KMS-11 (cell line): ENCODE measurements at regions not wholly inside any gene's neighbourhood (a gene's known extent, or its start where the extent isn't known, plus 50 kb on each side); places are given as distances from the start of the nearest gene placed in this dataset.

Source experiments
- H2AFZ ChIP-seq: fragments of 200-600 bp; sonication (generic); 2 replicates; pipeline ENCODE4 v1.6.1; 2016; ENCODE audit warnings: antibody characterized with exemption, mixed run types, low read depth
- H3K27ac ChIP-seq: fragments of 200-600 bp; sonication (generic); 2 replicates; pipeline ENCODE4 v1.6.1; 2016; ENCODE audit warnings: mild to moderate bottlenecking, mixed run types
- H3K27me3 ChIP-seq: fragments of 200-600 bp; sonication (generic); 2 replicates; pipeline ENCODE4 v1.6.1; 2017; ENCODE audit warnings: mild to moderate bottlenecking, low read depth, mixed run types, moderate library complexity; ENCODE audit not compliant: insufficient read depth
- H3K36me3 ChIP-seq: fragments of 200-600 bp; sonication (generic); 2 replicates; pipeline ENCODE4 v1.6.1; 2017; ENCODE audit warnings: mild to moderate bottlenecking, mixed run types; ENCODE audit not compliant: insufficient read depth
- H3K4me1 ChIP-seq: fragments of 200-600 bp; sonication (generic); 2 replicates; pipeline ENCODE4 v1.6.1; 2016; ENCODE audit warnings: mild to moderate bottlenecking, low read depth, mixed run types; ENCODE audit not compliant: poor library complexity, severe bottlenecking
- H3K4me2 ChIP-seq: fragments of 200-600 bp; sonication (generic); 2 replicates; pipeline ENCODE4 v1.7.0; 2016; ENCODE audit warnings: mild to moderate bottlenecking, mixed run types
- H3K4me3 ChIP-seq: fragments of 200-600 bp; sonication (generic); IDR thresholded peaks from 2 replicates; pipeline ENCODE4 v1.6.1; 2017; ENCODE audit warnings: low read depth, low read length, mixed read lengths; ENCODE audit not compliant: insufficient read depth
- H3K79me2 ChIP-seq: fragments of 200-600 bp; sonication (generic); 2 replicates; pipeline ENCODE4 v1.6.1; 2016; ENCODE audit warnings: low read depth, mixed run types; ENCODE audit not compliant: insufficient read depth
- H3K9ac ChIP-seq: fragments of 200-600 bp; sonication (generic); 2 replicates; pipeline ENCODE4 v1.6.1; 2016; ENCODE audit warnings: mild to moderate bottlenecking, mixed run types
- H4K20me1 ChIP-seq: fragments of 200-600 bp; sonication (generic); 2 replicates; pipeline ENCODE4 v1.6.1; 2016; ENCODE audit warnings: mild to moderate bottlenecking, mixed run types; ENCODE audit not compliant: insufficient read depth
- CTCF ChIP-seq: fragments of 200-600 bp; sonication (generic); conservative IDR thresholded peaks from 2 replicates; pipeline ENCODE4 v1.6.1; 2017; ENCODE audit warnings: low read depth, mild to moderate bottlenecking, antibody characterized with exemption, low read length, moderate library complexity, mixed read lengths

- Histone ChIP-seq H3K27me3 (no peaks in the 10 kb centered on the region), H2AFZ (no peak overlapping the region), H3K4me1 (no peaks in the 10 kb centered on the region), H4K20me1 (no peaks in the 10 kb centered on the region), H3K36me3 (no peaks in the 10 kb centered on the region), H3K4me3 (no peak overlapping the region), H3K79me2 (no peaks in the 10 kb centered on the region), H3K27ac (no peak overlapping the region), H3K9ac (no peak overlapping the region), H3K4me2 (no peak overlapping the region)
- no peak for TF ChIP-seq CTCF
Observed at GRCh38 chr2:22336414-22336813, 1048.6 kb upstream of the KLHL29 start.

- no peaks in the 10 kb centered on the region for H3K4me1 ChIP-seq
- no peaks in the 10 kb centered on the region for H3K27me3 ChIP-seq
- no peak overlapping the region for H3K27ac ChIP-seq
- no peaks in the 10 kb centered on the region for H3K36me3 ChIP-seq
- H3K4me2 ChIP-seq: no peak overlapping the region
- H4K20me1 ChIP-seq: no peaks in the 10 kb centered on the region
- TF ChIP-seq CTCF: no peak
- no peak overlapping the region for H3K9ac ChIP-seq
- H3K4me3 ChIP-seq: no peak overlapping the region
- no peaks in the 10 kb centered on the region for H3K79me2 ChIP-seq
- H2AFZ ChIP-seq: no peak overlapping the region
Observed at GRCh38 chr2:22340716-22341115, 1044.3 kb upstream of the KLHL29 start.

- Histone ChIP-seq H3K27ac (no peak overlapping the region), H2AFZ (no peak overlapping the region), H3K4me3 (no peak overlapping the region), H3K79me2 (no peaks in the 10 kb centered on the region), H3K27me3 (no peaks in the 10 kb centered on the region), H3K4me1 (no peaks in the 10 kb centered on the region), H4K20me1 (no peaks in the 10 kb centered on the region), H3K9ac (no peak overlapping the region), H3K4me2 (no peak overlapping the region), H3K36me3 (no peaks in the 10 kb centered on the region)
- no peak for TF ChIP-seq CTCF
Observed at GRCh38 chr2:22347306-22347705, 1037.7 kb upstream of the KLHL29 start.

GRCh38 chr2:22350621-22351020, 1034.4 kb upstream of the KLHL29 start:
- no peak overlapping the region for H3K27ac ChIP-seq
- no peaks in the 10 kb centered on the region for H3K36me3 ChIP-seq
- no peaks in the 10 kb centered on the region for H3K27me3 ChIP-seq
- no peaks in the 10 kb centered on the region for H4K20me1 ChIP-seq
- no peak overlapping the region for H3K4me3 ChIP-seq
- no peaks in the 10 kb centered on the region for H3K4me1 ChIP-seq
- H3K4me2 ChIP-seq: no peak overlapping the region
- TF ChIP-seq CTCF: no peak
- H3K9ac ChIP-seq: no peak overlapping the region
- no peak overlapping the region for H2AFZ ChIP-seq
- no peaks in the 10 kb centered on the region for H3K79me2 ChIP-seq
